Fibroblast of villous mesenchyme (primary cell): ENCODE measurements at regions not wholly inside any gene's neighbourhood (a gene's known extent, or its start where the extent isn't known, plus 50 kb on each side); places are given as distances from the start of the nearest gene placed in this dataset.
"Not testable (repeated sequence)": the region's sequence is repeated elsewhere in the genome, so short reads cannot be mapped to it uniquely, and the experiment has no call there.

Experiments used
- DNase-seq: peaks from one replicate; pipeline ENCODE4 v3.0.0-alpha.2; 2010; ENCODE audit warnings: low read depth
- H3K4me3 ChIP-seq: 2 replicates; pipeline ENCODE4 v1.5.1; 2011; ENCODE audit warnings: low read depth, mild to moderate bottlenecking, low read length
- CTCF ChIP-seq: IDR thresholded peaks from 2 replicates; pipeline ENCODE4 v1.5.1; 2012; ENCODE audit warnings: low read depth, mild to moderate bottlenecking, low read length; ENCODE audit not compliant: insufficient read depth

- no peak for TF ChIP-seq CTCF
- DNase-seq, result no peak
- no peak overlapping the region for H3K4me3 ChIP-seq
Measured at GRCh38 chr13:44146138-44146537, 227.5 kb upstream of the SERP2 start.

GRCh38 chr13:44147233-44147632, 226.4 kb upstream of the SERP2 start:
- no peak for TF ChIP-seq CTCF
- no peak overlapping the region for H3K4me3 ChIP-seq
- DNase-seq, result no peak

GRCh38 chr13:44147648-44148047, 226.0 kb upstream of the SERP2 start:
- no peak for DNase-seq
- no peak overlapping the region for H3K4me3 ChIP-seq
- TF ChIP-seq CTCF, result no peak

DNA sequence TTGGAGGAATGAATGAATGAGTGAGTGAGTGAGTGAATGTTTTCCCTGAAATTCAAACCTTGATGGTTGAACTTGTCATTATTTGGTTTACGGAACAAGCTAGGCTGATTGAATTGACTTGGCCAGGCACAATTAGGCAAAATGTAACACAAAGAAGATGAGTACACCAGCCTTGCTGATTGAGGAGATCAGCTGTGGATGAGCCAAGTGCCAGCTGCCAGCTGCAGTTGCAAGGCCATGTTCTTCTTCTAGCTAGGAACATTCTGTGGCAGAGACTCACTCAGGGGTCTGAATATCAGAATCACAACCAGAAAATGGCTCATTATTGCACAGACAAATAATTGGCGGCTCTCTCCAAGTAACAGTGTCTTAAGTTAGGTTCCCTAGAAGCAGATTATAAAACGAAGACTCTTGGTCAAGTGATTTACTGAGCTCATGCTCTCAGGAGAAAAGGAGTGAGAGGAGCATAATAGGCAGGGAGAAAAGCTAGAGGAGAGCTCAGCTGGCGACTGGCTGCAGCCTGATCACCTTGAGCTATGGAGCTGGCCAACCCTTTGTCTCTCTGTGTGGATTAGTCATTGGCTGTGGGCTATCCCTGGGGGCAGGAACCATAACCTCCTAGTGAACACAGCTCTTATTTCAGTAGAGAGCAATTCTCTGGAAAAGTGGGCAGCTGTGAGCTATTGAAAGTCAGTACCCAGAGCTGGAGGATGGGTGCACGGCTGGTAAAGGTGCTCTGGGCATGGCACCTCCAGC, 225.3 kb upstream of the SERP2 start:
- TF ChIP-seq CTCF, result no peak
- H3K4me3 ChIP-seq, result no peak overlapping the region
- no peak for DNase-seq

DNA sequence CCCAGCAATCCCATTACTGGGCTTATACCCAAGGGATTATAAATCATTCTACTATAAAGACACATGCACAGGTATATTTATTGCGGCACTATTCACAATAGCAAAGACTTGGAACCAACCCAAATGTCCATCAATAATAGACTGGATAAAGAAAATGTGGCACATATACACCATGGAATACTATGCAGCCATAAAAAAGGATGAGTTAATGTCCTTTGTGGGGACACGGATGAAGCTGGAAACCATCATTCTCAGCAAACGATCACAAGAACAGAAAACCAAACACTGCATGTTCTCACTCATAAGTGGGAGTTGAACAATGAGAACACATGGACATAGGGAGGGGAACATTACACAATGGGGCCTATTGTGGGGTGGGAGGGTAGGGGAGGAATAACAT, 224.4 kb upstream of the SERP2 start:
- not testable (repeated sequence) for H3K4me3 ChIP-seq, DNase-seq

- no peak for TF ChIP-seq CTCF
- no peak for DNase-seq
- no peak overlapping the region for H3K4me3 ChIP-seq
Measured at GRCh38 chr13:44149821-44150220, 223.8 kb upstream of the SERP2 start.

- peak; percentile 22 for DNase-seq
- TF ChIP-seq CTCF, result no peak
- no peak overlapping the region for H3K4me3 ChIP-seq
Measured at GRCh38 chr13:44151474-44151873, 222.2 kb upstream of the SERP2 start.
